Caco-2 (cell line): ENCODE measurements at regions not wholly inside any gene's neighbourhood (a gene's known extent, or its start where the extent isn't known, plus 50 kb on each side); places are given as distances from the start of the nearest gene placed in this dataset.

Source experiments
- BruUV-seq: library from RNA; stranded (reverse); fragments of 400-500 nt; replicated peaks from 2 replicates; lab custom pipeline; 2021; lab: Mats Ljungman, UMichigan
- CTCF ChIA-PET: fragments of 300-600 bp; sonication (Branson Sonifier 250); formaldehyde crosslinking; loops from one replicate; lab custom pipeline; 2022; ENCODE audit warnings: antibody characterized with exemption; lab: Charles Lee
- POLR2A ChIA-PET: fragments of 300-600 bp; sonication (Branson Sonifier 250); formaldehyde crosslinking; loops from one replicate; lab custom pipeline; 2022; ENCODE audit warnings: antibody characterized with exemption; lab: Charles Lee
- DNase-seq, 2 experiments: peaks; one replicate each; pipeline versions ENCODE4 v3.0.0 to v3.0.0-alpha.2; 2020 to 2022
- H3K27me3 ChIP-seq: replicated peaks from 2 replicates; pipeline ENCODE4 v1.6.0; 2011; ENCODE audit warnings: low read length; ENCODE audit not compliant: control insufficient read depth, insufficient read depth
- H3K36me3 ChIP-seq: 2 replicates; pipeline ENCODE4 v1.5.1; 2011; ENCODE audit warnings: low read length; ENCODE audit not compliant: control insufficient read depth, insufficient read depth
- H3K4me1 ChIP-seq: fragments of 250-450 bp; sonication (Bioruptor Pico); 2 replicates; pipeline ENCODE4 v1.5.1; 2020; ENCODE audit warnings: mild to moderate bottlenecking
- H3K4me3 ChIP-seq: 2 replicates; pipeline ENCODE4 v1.5.1; 2011; ENCODE audit warnings: low read depth, mild to moderate bottlenecking, control low read depth, low read length
- H3K9me3 ChIP-seq: fragments of 250-450 bp; sonication (Bioruptor Pico); 2 replicates; pipeline ENCODE4 v1.5.1; 2020; ENCODE audit warnings: mild to moderate bottlenecking, moderate library complexity
- H3K27ac Mint-ChIP-seq: one replicate; pipeline ENCODE4 v1.8.0; 2022; ENCODE audit warnings: mixed read lengths; ENCODE audit not compliant: unreplicated experiment
- H3K27me3 Mint-ChIP-seq: one replicate; pipeline ENCODE4 v1.8.0; 2022; ENCODE audit warnings: mixed read lengths; ENCODE audit not compliant: insufficient read depth, unreplicated experiment
- H3K36me3 Mint-ChIP-seq: one replicate; pipeline ENCODE4 v1.8.0; 2022; ENCODE audit warnings: mild to moderate bottlenecking, mixed read lengths; ENCODE audit not compliant: insufficient read depth, unreplicated experiment
- H3K4me1 Mint-ChIP-seq: one replicate; pipeline ENCODE4 v1.8.0; 2022; ENCODE audit warnings: low read depth, mixed read lengths; ENCODE audit not compliant: unreplicated experiment
- H3K4me3 Mint-ChIP-seq: one replicate; pipeline ENCODE4 v1.8.0; 2022; ENCODE audit warnings: mild to moderate bottlenecking, moderate library complexity, mixed read lengths; ENCODE audit not compliant: unreplicated experiment
- H3K9me3 Mint-ChIP-seq: one replicate; pipeline ENCODE4 v1.8.0; 2022; ENCODE audit warnings: mixed read lengths; ENCODE audit not compliant: unreplicated experiment
- intact Hi-C: fragments of 100-400 bp; cut with micrococcal nuclease; formaldehyde crosslinking; loops from one replicate; pipeline ENCODE4 v1.10.0; 2022; ENCODE audit not compliant: unreplicated experiment
- TF ChIP-seq, protein P1 (sequence below), 2 experiments: fragments of 200-600 bp in 1 of 2; IDR thresholded peaks; 1 replicate in 1 of 2; 2 replicates in 1 of 2; pipeline versions ENCODE4 v1.5.1 to v1.8.0; 2011 to 2022; ENCODE audit warnings: antibody characterized with exemption in 1 of 2, control low read depth in 1 of 2, inconsistent platforms in 1 of 2, low read depth in 1 of 2, low read length in 1 of 2, mild to moderate bottlenecking in 1 of 2, moderate library complexity in 1 of 2; ENCODE audit not compliant: insufficient read depth in 1 of 2, severe bottlenecking in 1 of 2, unreplicated experiment in 1 of 2

DNA sequence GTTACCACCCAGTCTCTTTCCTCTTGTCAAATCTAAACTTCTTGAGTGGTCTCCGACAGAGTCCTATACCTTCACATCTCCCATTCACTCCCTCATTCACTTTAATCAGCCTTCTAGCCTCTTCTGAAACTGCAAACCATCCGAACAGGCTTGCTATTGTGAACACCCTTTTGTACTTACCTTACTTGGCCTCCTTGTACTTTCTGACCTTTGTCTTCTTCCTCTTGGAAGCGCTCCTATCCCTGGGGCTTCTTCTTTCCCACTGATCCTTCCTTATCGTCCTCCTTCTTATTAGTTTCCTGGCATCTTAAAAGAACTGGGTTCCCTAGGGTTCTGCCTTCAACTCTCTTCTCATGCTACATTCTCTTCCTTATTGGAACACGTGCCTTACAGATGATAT is 76.9 kb upstream of the HIF1A start:
- no peaks in the 10 kb centered on the region for H3K27me3 Mint-ChIP-seq
- intact Hi-C loops = no loop called here
- no peak overlapping the region for H3K4me3 Mint-ChIP-seq
- TF ChIP-seq, protein P1, sequence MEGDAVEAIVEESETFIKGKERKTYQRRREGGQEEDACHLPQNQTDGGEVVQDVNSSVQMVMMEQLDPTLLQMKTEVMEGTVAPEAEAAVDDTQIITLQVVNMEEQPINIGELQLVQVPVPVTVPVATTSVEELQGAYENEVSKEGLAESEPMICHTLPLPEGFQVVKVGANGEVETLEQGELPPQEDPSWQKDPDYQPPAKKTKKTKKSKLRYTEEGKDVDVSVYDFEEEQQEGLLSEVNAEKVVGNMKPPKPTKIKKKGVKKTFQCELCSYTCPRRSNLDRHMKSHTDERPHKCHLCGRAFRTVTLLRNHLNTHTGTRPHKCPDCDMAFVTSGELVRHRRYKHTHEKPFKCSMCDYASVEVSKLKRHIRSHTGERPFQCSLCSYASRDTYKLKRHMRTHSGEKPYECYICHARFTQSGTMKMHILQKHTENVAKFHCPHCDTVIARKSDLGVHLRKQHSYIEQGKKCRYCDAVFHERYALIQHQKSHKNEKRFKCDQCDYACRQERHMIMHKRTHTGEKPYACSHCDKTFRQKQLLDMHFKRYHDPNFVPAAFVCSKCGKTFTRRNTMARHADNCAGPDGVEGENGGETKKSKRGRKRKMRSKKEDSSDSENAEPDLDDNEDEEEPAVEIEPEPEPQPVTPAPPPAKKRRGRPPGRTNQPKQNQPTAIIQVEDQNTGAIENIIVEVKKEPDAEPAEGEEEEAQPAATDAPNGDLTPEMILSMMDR (IDR thresholded peaks at IDR 0.05; ENCODE audit: insufficient read depth in 1 of 2, low read depth in 1 of 2, low read length in 1 of 2, severe bottlenecking in 1 of 2, unreplicated experiment in 1 of 2) = no peak
- ChIA-PET CTCF (no interaction called here), POLR2A (no interaction called here)
- Histone ChIP-seq H3K4me1 (peaks cover 17% of the 10 kb centered on the region; the same call in 1 of the 2 replicates), H3K27me3 (no peaks in the 10 kb centered on the region), H3K9me3 (no peaks in the 10 kb centered on the region), H3K4me3 (no peak overlapping the region), H3K36me3 (no peaks in the 10 kb centered on the region)
- peaks cover 11% of the 10 kb centered on the region for H3K9me3 Mint-ChIP-seq
- peaks cover 22% of the 10 kb centered on the region for H3K4me1 Mint-ChIP-seq
- DNase-seq = no peak
- peak overlapping the region; percentile 60 for H3K27ac Mint-ChIP-seq
- no TSS peak for BruUV-seq
- H3K36me3 Mint-ChIP-seq = no peaks in the 10 kb centered on the region

- no peak for DNase-seq
- ChIA-PET POLR2A (no interaction called here), CTCF (interaction anchor here (0.6 kb wide), 1 partner anchor 199 kb away, joined by 3 read pairs; no protein-coding TSS in a partner anchor)
- peaks cover 11% of the 10 kb centered on the region for H3K9me3 Mint-ChIP-seq
- peaks cover 22% of the 10 kb centered on the region for H3K4me1 Mint-ChIP-seq
- TF ChIP-seq, protein P1 (IDR thresholded peaks at IDR 0.05; ENCODE audit: insufficient read depth in 1 of 2, low read depth in 1 of 2, low read length in 1 of 2, severe bottlenecking in 1 of 2, unreplicated experiment in 1 of 2) = no peak
- no peaks in the 10 kb centered on the region for H3K9me3 ChIP-seq
- H3K27me3 Mint-ChIP-seq = no peaks in the 10 kb centered on the region
- H3K4me3 ChIP-seq = no peak overlapping the region
- no peaks in the 10 kb centered on the region for H3K27me3 ChIP-seq
- H3K4me1 ChIP-seq = peaks cover 17% of the 10 kb centered on the region; the same call in 1 of the 2 replicates
- BruUV-seq = no TSS peak
- intact Hi-C loops = no loop called here
- H3K4me3 Mint-ChIP-seq = no peak overlapping the region
- H3K36me3 Mint-ChIP-seq = no peaks in the 10 kb centered on the region
- H3K36me3 ChIP-seq = no peaks in the 10 kb centered on the region
- H3K27ac Mint-ChIP-seq = no peak overlapping the region
These were observed 75.8 kb upstream of the HIF1A start for GRCh38 chr14:61619494-61619893.

DNA sequence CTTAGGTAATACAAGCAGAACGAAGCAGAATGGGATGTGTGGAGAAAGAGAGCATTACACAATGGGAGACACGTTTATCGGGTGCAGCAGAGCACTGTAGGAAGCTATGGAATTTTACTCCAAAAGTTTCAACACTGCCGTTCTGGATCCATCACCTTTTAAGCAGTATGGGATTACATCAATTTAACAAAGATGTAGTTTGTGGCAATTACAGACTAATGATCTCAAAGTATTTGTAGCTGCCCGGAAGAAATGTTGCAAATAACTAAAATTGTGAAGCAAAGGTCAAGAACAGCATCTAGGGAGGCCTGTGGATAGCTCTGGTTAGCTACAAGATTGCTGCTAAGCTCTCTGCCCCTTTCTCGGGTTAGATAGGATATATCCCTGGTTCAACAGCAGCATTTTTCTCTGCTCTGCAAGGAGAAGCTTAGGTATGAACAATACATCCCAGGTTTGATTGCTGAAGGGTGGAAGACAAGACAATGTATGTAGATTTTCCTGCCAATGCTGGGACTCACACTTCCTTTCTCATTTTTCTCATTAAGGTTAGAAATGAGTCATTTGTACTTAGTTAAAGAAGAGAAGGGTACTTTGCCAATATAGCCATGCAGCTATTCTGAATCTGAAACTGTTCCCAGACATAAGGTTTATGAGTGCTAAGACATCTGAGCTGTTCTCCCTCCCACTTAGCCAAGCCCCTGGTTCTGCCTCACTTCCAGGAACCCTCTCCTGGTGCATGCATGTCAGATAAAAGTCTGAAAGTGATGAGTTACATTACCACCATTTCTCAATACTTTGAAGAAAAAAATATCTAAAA is 75.0 kb upstream of the HIF1A start:
- CTCF ChIA-PET = interaction anchor here (0.6 kb wide), 1 partner anchor 198 kb away, joined by 3 read pairs; no protein-coding TSS in a partner anchor
- no peak for DNase-seq
- peaks cover 11% of the 10 kb centered on the region for H3K9me3 Mint-ChIP-seq

More for the DNA sequence above, 75.0 kb upstream of the HIF1A start:
- no peaks in the 10 kb centered on the region for H3K27me3 Mint-ChIP-seq
- Histone ChIP-seq H3K4me1 (peaks cover 10% of the 10 kb centered on the region; the same call in 1 of the 2 replicates), H3K27me3 (no peaks in the 10 kb centered on the region), H3K4me3 (no peak overlapping the region), H3K36me3 (no peaks in the 10 kb centered on the region), H3K9me3 (no peaks in the 10 kb centered on the region)
- H3K27ac Mint-ChIP-seq = no peak overlapping the region
- intact Hi-C loops = no loop called here
- peaks cover 25% of the 10 kb centered on the region for H3K4me1 Mint-ChIP-seq
- POLR2A ChIA-PET = no interaction called here
- no peak overlapping the region for H3K4me3 Mint-ChIP-seq
- H3K36me3 Mint-ChIP-seq = no peaks in the 10 kb centered on the region
- TF ChIP-seq, protein P1 (IDR thresholded peaks at IDR 0.05; ENCODE audit: insufficient read depth in 1 of 2, low read depth in 1 of 2, low read length in 1 of 2, severe bottlenecking in 1 of 2, unreplicated experiment in 1 of 2) = no peak
- no TSS peak for BruUV-seq
